NCI-H128 (cell line): ENCODE measurements at regions not wholly inside any gene's neighbourhood (a gene's known extent, or its start where the extent isn't known, plus 50 kb on each side); places are given as distances from the start of the nearest gene placed in this dataset.
"Not testable (repeated sequence)": the region's sequence is repeated elsewhere in the genome, so short reads cannot be mapped to it uniquely, and the experiment has no call there.

Source experiments
- DNase-seq: peaks from one replicate; lab custom pipeline; 2025; ENCODE audit not compliant: unreplicated experiment; lab: John Stamatoyannopoulos, UW

DNA sequence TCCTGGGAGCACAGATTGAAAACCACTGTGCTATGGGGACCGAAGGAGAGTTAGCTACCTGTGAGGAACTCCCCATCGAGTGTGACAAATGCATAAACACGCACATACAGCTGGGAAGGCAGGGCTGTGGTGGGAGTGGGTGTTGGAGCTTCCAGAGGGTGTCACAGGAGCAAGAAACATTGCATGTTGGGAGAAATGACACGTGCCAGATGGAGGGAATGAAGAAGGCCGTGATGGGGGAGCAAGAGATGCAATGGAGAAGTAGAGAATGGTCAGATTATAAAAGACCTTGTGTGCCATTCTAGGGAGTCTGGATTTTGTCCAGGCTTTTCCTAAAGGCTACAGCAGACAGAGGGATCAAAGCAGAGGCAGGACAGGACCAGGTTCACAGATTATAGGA is 91.1 kb upstream of the NDUFV2 start:
- DNase-seq: no peak

DNA sequence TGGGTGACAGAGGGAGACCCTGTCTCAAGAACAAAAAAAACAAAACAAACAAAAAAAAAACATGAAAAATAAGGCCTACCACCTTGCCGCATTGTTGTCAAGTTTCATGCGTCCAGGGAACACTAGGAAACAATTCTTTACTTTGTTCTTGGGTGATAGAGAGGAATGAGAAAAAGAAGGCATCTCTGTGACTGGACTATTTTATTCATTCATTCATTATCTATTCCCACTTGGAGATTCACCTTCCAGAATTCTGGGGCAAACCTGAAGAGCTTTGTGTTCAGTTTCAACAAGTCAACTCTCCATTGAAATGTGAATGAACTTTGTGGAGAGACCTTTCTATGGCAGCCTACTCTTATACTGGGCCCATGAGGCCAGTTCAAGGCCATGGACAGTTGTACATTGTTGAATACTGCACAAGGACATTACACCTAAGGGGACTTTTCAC is 88.5 kb upstream of the NDUFV2 start:
- no peak for DNase-seq

- no peak for DNase-seq
These were observed 86.8 kb upstream of the NDUFV2 start for GRCh38 chr18:9015689-9016088.

DNA sequence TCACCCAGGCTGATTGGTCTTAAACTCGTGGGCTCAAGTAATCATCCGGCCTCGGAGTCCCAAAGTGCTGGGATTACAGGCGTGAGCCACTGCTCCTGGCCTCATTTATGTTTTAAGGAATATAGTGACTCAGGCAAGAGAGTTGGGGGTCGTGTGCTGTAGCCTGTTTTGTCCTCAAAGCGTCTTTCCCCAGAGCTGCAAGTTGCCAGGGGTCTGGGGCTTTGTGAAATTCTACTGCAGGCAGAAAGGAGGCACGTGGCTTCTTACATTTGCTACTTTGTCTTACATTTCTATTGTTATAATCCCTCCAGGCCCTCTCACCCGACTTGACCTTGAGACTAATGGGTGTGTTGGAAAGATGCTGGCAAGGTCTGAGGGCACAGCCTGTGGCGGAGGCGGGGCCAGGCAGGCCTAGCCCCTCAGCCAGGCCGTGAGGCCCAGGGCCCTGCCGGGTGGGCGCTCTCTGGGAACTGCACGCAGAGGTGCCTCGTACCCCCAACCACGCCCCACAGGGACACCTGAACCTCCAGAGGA is 85.8 kb upstream of the NDUFV2 start:
- DNase-seq: no peak

DNA sequence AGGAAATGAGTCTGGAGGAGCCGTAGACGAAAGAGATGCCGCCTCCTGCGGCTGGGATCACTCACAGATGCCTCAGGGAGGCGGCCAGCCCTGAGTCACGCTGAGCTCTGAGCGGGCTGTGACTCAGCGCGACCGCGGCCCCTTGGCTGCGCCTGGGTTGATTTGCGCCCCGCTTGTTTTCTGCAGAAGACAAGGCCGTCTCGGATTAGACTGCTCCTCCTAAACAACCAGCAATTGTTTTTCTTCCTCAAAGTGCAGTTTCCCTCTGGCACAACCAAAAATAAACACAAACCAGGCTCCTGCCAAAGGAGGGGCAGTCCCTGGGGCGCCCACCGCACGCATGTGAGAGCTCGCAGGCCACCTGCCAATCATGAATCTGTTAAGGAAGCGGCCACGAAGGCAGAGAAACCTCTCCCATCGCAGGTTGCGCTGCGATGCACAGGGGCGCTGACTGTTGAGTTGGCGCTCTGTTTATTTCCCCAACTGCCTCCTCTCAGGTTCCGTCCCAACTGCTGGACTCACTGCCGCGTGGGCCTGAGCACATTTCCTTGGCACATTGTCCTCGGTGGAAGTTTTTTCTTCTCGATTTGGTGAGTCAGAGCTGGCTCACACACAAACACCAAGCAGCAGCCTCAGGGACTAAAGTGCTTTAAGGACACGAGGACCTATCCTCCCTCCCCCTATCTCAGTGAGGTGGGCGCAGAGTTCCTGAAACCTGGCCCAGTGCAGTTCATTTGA is 85.2 kb upstream of the NDUFV2 start:
- no peak for DNase-seq

DNA sequence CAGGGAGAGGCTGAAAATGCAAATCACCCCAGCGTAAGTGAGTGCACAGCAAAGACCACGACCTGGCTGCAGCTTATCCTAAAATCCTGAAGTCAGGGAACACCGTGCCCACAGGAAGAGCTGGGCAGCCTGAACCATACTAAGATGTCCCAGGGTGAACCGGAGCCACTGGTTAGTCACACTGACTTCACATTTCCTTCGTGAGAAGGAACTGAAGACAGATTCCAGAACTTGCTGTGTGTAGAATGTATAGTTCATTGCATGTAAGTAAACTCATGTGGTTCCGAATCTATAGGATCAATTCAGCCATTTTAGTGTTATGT is 84.6 kb upstream of the NDUFV2 start:
- no peak for DNase-seq

GRCh38 chr18:9019135-9019534 is 83.4 kb upstream of the NDUFV2 start:
- no peak for DNase-seq

DNA sequence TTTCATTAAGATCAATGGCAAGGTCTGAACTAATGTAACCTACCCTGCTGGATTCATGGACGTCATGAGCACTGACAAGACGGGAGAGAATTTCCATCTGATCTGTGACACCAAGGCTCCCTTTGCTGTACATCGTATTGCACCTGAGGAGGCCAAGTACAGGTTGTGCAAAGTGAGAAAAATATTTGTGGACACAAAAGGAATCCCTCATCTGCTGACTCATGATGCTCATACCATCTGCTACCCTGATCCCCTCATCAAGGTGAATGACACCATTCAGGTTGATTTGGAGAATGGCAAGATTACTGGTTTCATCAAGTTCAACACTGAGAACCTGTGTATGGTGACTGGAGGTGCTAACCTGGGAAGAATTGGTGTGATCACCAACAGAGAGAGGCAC is 82.3 kb upstream of the NDUFV2 start:
- DNase-seq: no peak

- no peak for DNase-seq
These were observed 81.0 kb upstream of the NDUFV2 start for GRCh38 chr18:9021458-9021857.

- DNase-seq: no peak
These were observed 79.9 kb upstream of the NDUFV2 start for GRCh38 chr18:9022397-9023155.

GRCh38 chr18:9024031-9024646 is 78.4 kb upstream of the NDUFV2 start:
- DNase-seq: not testable (repeated sequence)

DNA sequence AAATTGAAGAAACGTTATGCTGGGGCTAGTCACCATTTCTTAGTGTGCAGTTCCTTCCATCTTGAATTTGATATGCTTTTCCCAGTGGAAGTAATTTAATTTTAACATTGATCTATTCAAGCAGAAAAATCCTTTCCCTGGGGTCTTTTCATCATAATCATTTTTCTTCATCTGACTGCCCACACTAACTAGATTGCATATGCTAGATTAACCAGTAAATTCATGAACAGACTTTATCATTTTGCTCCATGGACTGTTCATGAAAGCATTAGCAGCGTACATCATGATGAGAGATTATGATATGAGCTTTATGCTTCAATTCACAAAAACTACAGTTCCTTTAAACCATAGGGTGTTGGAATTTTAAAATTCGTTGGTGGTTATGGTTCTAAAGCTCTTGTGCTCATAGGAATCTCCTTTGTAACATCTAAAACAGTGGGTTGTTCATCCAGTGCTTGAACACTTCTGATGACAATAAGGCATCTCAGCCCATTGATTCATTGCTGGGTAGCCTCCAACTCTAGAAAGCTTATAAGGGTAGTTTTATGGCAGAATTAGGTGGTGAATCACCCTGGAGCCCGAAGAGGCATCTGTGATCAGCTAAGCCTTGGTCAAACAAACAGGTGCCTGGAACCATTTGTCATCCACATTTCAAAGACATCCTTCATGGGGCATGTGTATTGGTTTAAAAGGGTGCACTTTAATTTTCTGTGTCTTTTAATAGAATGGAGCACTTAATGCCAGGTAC is 77.2 kb upstream of the NDUFV2 start:
- DNase-seq: no peak

GRCh38 chr18:9029131-9029530 is 73.4 kb upstream of the NDUFV2 start:
- DNase-seq: no peak

- no peak for DNase-seq
These were observed 70.0 kb upstream of the NDUFV2 start for GRCh38 chr18:9032519-9032918.

- no peak for DNase-seq
These were observed 64.1 kb upstream of the NDUFV2 start for GRCh38 chr18:9038277-9038871.

DNA sequence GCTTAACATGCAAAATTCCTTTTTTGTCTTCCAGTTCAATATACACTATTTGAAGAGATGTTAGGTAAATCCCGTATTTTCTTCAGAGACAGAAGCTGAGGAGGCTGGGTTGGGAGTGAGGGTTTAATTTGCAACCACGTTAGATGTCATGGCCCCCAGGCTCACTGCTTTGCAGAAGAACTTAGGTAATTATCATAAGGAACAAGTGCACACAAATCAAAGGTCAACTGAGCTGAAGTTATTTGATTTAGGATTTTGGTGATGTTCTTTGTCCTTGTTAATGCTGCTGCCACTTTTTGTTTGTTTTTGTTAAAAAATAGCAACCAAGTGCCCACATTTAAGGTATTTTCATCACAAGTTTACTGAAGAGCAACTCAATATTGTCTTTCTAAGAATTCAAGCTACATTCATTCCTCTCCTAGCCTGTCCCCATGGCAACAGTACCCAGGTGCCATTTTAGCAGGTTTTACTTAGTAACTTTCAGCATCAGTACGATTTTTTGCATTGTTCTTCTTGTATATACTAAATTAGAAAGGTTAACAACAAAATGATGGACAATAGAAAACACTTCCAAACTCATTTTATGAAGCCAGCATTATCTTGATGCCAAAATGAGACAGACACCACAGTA is 62.9 kb upstream of the NDUFV2 start:
- no peak for DNase-seq

DNA sequence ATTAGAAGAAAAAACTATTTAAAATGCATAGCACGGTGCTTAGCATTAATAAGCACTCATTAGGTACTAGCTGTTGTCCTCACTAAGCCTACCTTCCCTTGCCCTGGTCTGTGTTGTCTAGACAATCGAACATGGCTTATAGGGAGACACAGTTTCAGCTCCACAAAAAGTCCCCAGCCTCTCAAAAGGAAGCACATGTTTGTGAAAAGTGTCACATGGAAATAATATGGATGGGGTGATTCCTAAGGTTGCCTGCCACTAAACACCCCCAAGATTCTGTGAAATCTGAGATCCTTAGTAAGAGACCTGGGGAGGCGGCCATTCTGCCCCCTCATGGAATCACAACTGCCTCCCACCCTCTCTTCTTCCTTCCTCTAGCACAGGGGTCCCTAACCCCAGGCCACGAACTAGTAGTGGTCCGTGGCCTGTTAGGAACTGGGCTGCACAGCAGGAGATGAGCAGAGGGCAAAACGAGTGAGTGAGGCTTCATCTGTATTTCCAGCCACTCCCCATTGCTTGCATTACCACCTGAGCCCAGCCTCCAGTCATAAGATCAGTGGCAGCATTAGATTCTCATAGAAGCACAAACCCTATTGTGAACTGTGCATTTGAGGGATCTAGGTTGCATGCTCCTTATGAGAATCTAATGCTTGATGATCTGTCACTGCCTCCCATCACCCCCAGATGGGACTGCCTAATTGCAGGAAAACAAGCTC is 59.6 kb upstream of the NDUFV2 start:
- no peak for DNase-seq

DNA sequence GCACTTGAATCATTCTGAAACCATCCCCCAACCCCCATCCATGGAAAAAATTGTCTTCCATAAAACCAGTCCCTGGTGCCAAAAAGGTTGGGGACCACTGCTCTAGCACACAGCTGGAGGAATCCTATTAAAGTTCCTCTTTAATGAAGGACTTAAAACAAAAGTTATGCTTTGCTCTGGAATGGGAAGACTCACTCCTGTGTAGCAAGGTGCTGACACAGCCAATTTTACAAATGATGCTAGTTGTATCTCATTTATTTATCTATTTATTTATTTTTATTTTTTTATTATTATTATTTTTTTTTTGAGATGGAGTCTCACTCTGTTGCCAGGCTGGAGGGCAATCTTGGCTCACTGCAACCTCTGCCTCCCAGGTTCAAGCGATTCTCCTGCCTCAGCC is 58.9 kb upstream of the NDUFV2 start:
- DNase-seq: no peak

GRCh38 chr18:9047715-9048114 is 54.8 kb upstream of the NDUFV2 start:
- no peak for DNase-seq

GRCh38 chr18:9048236-9048635 is 54.3 kb upstream of the NDUFV2 start:
- DNase-seq: no peak
